ENCODE measurements at regions not wholly inside any gene's neighbourhood (a gene's known extent, or its start where the extent isn't known, plus 50 kb on each side); places are given as distances from the start of the nearest gene placed in this dataset.
"Not testable (repeated sequence)": the region's sequence is repeated elsewhere in the genome, so short reads cannot be mapped to it uniquely, and the experiment has no call there.

- no peaks in the 10 kb centered on the region for H3K9me3 ChIP-seq (ENCODE audit: insufficient read depth, low read depth, low read length)
- no peak overlapping the region for H2AFZ ChIP-seq (ENCODE audit: low read length)
- H4K20me1 ChIP-seq (ENCODE audit: insufficient read depth, low read length, poor library complexity, severe bottlenecking): no peaks in the 10 kb centered on the region
- no peak overlapping the region for H3K4me2 ChIP-seq (ENCODE audit: low read depth, low read length, poor library complexity, severe bottlenecking)
- no peak for TF ChIP-seq CTCF (conservative IDR thresholded peaks at IDR 0.05; ENCODE audit: low read length)
- no peak for TF ChIP-seq EZH2phosphoT487 (IDR thresholded peaks at IDR 0.05; ENCODE audit: borderline replicate concordance)
- H3K36me3 ChIP-seq (ENCODE audit: insufficient read depth, low read length): no peaks in the 10 kb centered on the region
- no peaks in the 10 kb centered on the region for H3K9me2 ChIP-seq (replicated peaks; ENCODE audit: low read depth, low read length)
- no peak overlapping the region for H3K9ac ChIP-seq (ENCODE audit: low read depth, low read length, poor library complexity, severe bottlenecking)
- H3K27me3 ChIP-seq (ENCODE audit: insufficient read depth, low read length, poor library complexity, severe bottlenecking): no peaks in the 10 kb centered on the region
- no peak overlapping the region for H3K4me3 ChIP-seq (ENCODE audit: low read length, poor library complexity, severe bottlenecking)
- no peaks in the 10 kb centered on the region for H3F3A ChIP-seq (ENCODE audit: low read depth)
- H3K4me1 ChIP-seq (ENCODE audit: insufficient read depth, low read length, poor library complexity, severe bottlenecking): no peaks in the 10 kb centered on the region
- H3K79me2 ChIP-seq (ENCODE audit: insufficient read depth, low read length): no peaks in the 10 kb centered on the region
Measured at GRCh38 chr2:66185497-66186054, 249.3 kb upstream of the MEIS1 start.

- not testable (repeated sequence) for H3K36me3 ChIP-seq (ENCODE audit: insufficient read depth, low read length); H3K4me1 ChIP-seq (ENCODE audit: insufficient read depth, low read length, poor library complexity, severe bottlenecking); H3K4me2 ChIP-seq (ENCODE audit: low read depth, low read length, poor library complexity, severe bottlenecking); H3K9me3 ChIP-seq (ENCODE audit: insufficient read depth, low read depth, low read length); H4K20me1 ChIP-seq (ENCODE audit: insufficient read depth, low read length, poor library complexity, severe bottlenecking); H2AFZ ChIP-seq (ENCODE audit: low read length); H3K9me2 ChIP-seq (replicated peaks; ENCODE audit: low read depth, low read length); H3K4me3 ChIP-seq (ENCODE audit: low read length, poor library complexity, severe bottlenecking); H3K79me2 ChIP-seq (ENCODE audit: insufficient read depth, low read length); H3K9ac ChIP-seq (ENCODE audit: low read depth, low read length, poor library complexity, severe bottlenecking); H3K27me3 ChIP-seq (ENCODE audit: insufficient read depth, low read length, poor library complexity, severe bottlenecking); H3F3A ChIP-seq (ENCODE audit: low read depth)
Measured at GRCh38 chr2:66177128-66177796, 257.7 kb upstream of the MEIS1 start.

GRCh38 chr2:66174491-66174890 is 260.4 kb upstream of the MEIS1 start:
- H4K20me1 ChIP-seq (ENCODE audit: insufficient read depth, low read length, poor library complexity, severe bottlenecking): no peaks in the 10 kb centered on the region
- TF ChIP-seq CTCF (conservative IDR thresholded peaks at IDR 0.05; ENCODE audit: low read length) (no peak), EZH2phosphoT487 (IDR thresholded peaks at IDR 0.05; ENCODE audit: borderline replicate concordance) (no peak)
- no peaks in the 10 kb centered on the region for H3K27me3 ChIP-seq (ENCODE audit: insufficient read depth, low read length, poor library complexity, severe bottlenecking)
- no peak overlapping the region for H3K4me2 ChIP-seq (ENCODE audit: low read depth, low read length, poor library complexity, severe bottlenecking)
- H3F3A ChIP-seq (ENCODE audit: low read depth): no peaks in the 10 kb centered on the region
- no peaks in the 10 kb centered on the region for H3K4me1 ChIP-seq (ENCODE audit: insufficient read depth, low read length, poor library complexity, severe bottlenecking)
- no peaks in the 10 kb centered on the region for H3K79me2 ChIP-seq (ENCODE audit: insufficient read depth, low read length)
- H3K9me2 ChIP-seq (replicated peaks; ENCODE audit: low read depth, low read length): no peaks in the 10 kb centered on the region
- no peak overlapping the region for H3K9ac ChIP-seq (ENCODE audit: low read depth, low read length, poor library complexity, severe bottlenecking)
- H3K36me3 ChIP-seq (ENCODE audit: insufficient read depth, low read length): no peaks in the 10 kb centered on the region
- no peak overlapping the region for H3K4me3 ChIP-seq (ENCODE audit: low read length, poor library complexity, severe bottlenecking)
- no peaks in the 10 kb centered on the region for H3K9me3 ChIP-seq (ENCODE audit: insufficient read depth, low read depth, low read length)
- H2AFZ ChIP-seq (ENCODE audit: low read length): no peak overlapping the region

- TF ChIP-seq EZH2phosphoT487 (IDR thresholded peaks at IDR 0.05; ENCODE audit: borderline replicate concordance) (no peak), CTCF (conservative IDR thresholded peaks at IDR 0.05; ENCODE audit: low read length) (no peak)
- Histone ChIP-seq H3K4me3 (ENCODE audit: low read length, poor library complexity, severe bottlenecking) (no peak overlapping the region), H3K9ac (ENCODE audit: low read depth, low read length, poor library complexity, severe bottlenecking) (no peak overlapping the region), H4K20me1 (ENCODE audit: insufficient read depth, low read length, poor library complexity, severe bottlenecking) (no peaks in the 10 kb centered on the region), H3K4me2 (ENCODE audit: low read depth, low read length, poor library complexity, severe bottlenecking) (no peak overlapping the region), H3K9me3 (ENCODE audit: insufficient read depth, low read depth, low read length) (no peaks in the 10 kb centered on the region), H3K27me3 (ENCODE audit: insufficient read depth, low read length, poor library complexity, severe bottlenecking) (no peaks in the 10 kb centered on the region), H3K36me3 (ENCODE audit: insufficient read depth, low read length) (no peaks in the 10 kb centered on the region), H3F3A (ENCODE audit: low read depth) (no peaks in the 10 kb centered on the region), H3K79me2 (ENCODE audit: insufficient read depth, low read length) (no peaks in the 10 kb centered on the region), H3K9me2 (replicated peaks; ENCODE audit: low read depth, low read length) (no peaks in the 10 kb centered on the region), H2AFZ (ENCODE audit: low read length) (no peak overlapping the region), H3K4me1 (ENCODE audit: insufficient read depth, low read length, poor library complexity, severe bottlenecking) (no peaks in the 10 kb centered on the region)
Measured at GRCh38 chr2:66173645-66174044, 261.3 kb upstream of the MEIS1 start.

Measured in Loucy (cell line).